Large intestine (tissue), 3 donors: ENCODE measurements at regions not wholly inside any gene's neighbourhood (a gene's known extent, or its start where the extent isn't known, plus 50 kb on each side); places are given as distances from the start of the nearest gene placed in this dataset.

ENCODE experiments used
- DNase-seq, 2 donors: peaks; one replicate each; pipeline versions ENCODE4 v3.0.0 to v3.0.0-alpha.2; 2013
- H3K27ac ChIP-seq: one replicate; pipeline ENCODE4 v1.5.1; 2013; ENCODE audit warnings: low read length
- H3K27me3 ChIP-seq: 2 replicates; pipeline ENCODE4 v1.6.1; 2013; ENCODE audit warnings: low read length; ENCODE audit not compliant: control insufficient read depth, insufficient read depth
- H3K36me3 ChIP-seq: 2 replicates; pipeline ENCODE4 v1.6.1; 2013; ENCODE audit warnings: low read length; ENCODE audit not compliant: control insufficient read depth, insufficient read depth
- H3K4me1 ChIP-seq: one replicate; pipeline ENCODE4 v1.6.1; 2013; ENCODE audit warnings: low read length; ENCODE audit not compliant: control insufficient read depth, insufficient read depth
- H3K4me3 ChIP-seq: one replicate; pipeline ENCODE4 v1.5.1; 2013; ENCODE audit warnings: low read length
- H3K9me3 ChIP-seq: one replicate; pipeline ENCODE4 v1.6.1; 2013; ENCODE audit warnings: mild to moderate bottlenecking, low read depth, low read length, moderate library complexity; ENCODE audit not compliant: control insufficient read depth
- WGBS: methylation state at CpG from one replicate; pipeline ENCODE4 v1.1.5; 2013; ENCODE audit warnings: low lambda C conversion rate; ENCODE audit not compliant: insufficient coverage; 5-methylcytosine and 5-hydroxymethylcytosine counted together

- WGBS, result 86% methylated on average over 1 of the region's 3 CpGs
- no peaks in the 10 kb centered on the region for H3K9me3 ChIP-seq
- H3K27me3 ChIP-seq, result no peaks in the 10 kb centered on the region
- no peaks in the 10 kb centered on the region for H3K4me1 ChIP-seq
- no peak overlapping the region for H3K27ac ChIP-seq
- no peak overlapping the region for H3K4me3 ChIP-seq
- no peak for DNase-seq
- no peaks in the 10 kb centered on the region for H3K36me3 ChIP-seq
Measured at GRCh38 chr7:136138991-136139390, 161.8 kb upstream of the MTPN start.

- no peaks in the 10 kb centered on the region for H3K4me1 ChIP-seq
- no peak for DNase-seq
- H3K27ac ChIP-seq, result no peak overlapping the region
- H3K4me3 ChIP-seq, result no peak overlapping the region
- no peaks in the 10 kb centered on the region for H3K27me3 ChIP-seq
- 86% methylated on average over 1 of the region's 6 CpGs for WGBS
- no peaks in the 10 kb centered on the region for H3K9me3 ChIP-seq
- no peaks in the 10 kb centered on the region for H3K36me3 ChIP-seq
Measured at GRCh38 chr7:136136906-136137454, 159.8 kb upstream of the MTPN start.

- Histone ChIP-seq H3K36me3 (no peaks in the 10 kb centered on the region), H3K27ac (no peak overlapping the region), H3K9me3 (no peaks in the 10 kb centered on the region), H3K4me1 (no peaks in the 10 kb centered on the region), H3K4me3 (no peak overlapping the region), H3K27me3 (no peaks in the 10 kb centered on the region)
- DNase-seq, result no peak
- WGBS, result no CpG with 5 or more reads among the region's 3 CpGs
Measured at GRCh38 chr7:136134503-136134902, 157.3 kb upstream of the MTPN start.

- Histone ChIP-seq H3K27me3 (no peaks in the 10 kb centered on the region), H3K36me3 (no peaks in the 10 kb centered on the region), H3K4me1 (no peaks in the 10 kb centered on the region), H3K4me3 (no peak overlapping the region), H3K9me3 (no peaks in the 10 kb centered on the region), H3K27ac (no peak overlapping the region)
- no CpG with 5 or more reads among the region's 3 CpGs for WGBS
- DNase-seq, result no peak
Measured at GRCh38 chr7:136133551-136133950, 156.4 kb upstream of the MTPN start.

GRCh38 chr7:136131304-136131630 is 154.1 kb upstream of the MTPN start:
- Histone ChIP-seq H3K4me3 (no peak overlapping the region), H3K36me3 (no peaks in the 10 kb centered on the region), H3K27me3 (no peaks in the 10 kb centered on the region), H3K27ac (no peak overlapping the region), H3K9me3 (no peaks in the 10 kb centered on the region), H3K4me1 (no peaks in the 10 kb centered on the region)
- DNase-seq, result no peak
- WGBS, result no CpG with 5 or more reads among the region's 3 CpGs

- H3K4me3 ChIP-seq, result no peak overlapping the region
- no peaks in the 10 kb centered on the region for H3K4me1 ChIP-seq
- H3K9me3 ChIP-seq, result no peaks in the 10 kb centered on the region
- no peaks in the 10 kb centered on the region for H3K27me3 ChIP-seq
- no peaks in the 10 kb centered on the region for H3K36me3 ChIP-seq
- WGBS, result 57% methylated on average over 4 of the region's 6 CpGs
- H3K27ac ChIP-seq, result no peak overlapping the region
- DNase-seq, result no peak
Measured at GRCh38 chr7:136130511-136131303, 153.5 kb upstream of the MTPN start.

GRCh38 chr7:136128050-136128449 is 150.9 kb upstream of the MTPN start:
- H3K27ac ChIP-seq, result no peak overlapping the region
- no peak overlapping the region for H3K4me3 ChIP-seq
- H3K27me3 ChIP-seq, result no peaks in the 10 kb centered on the region
- no peaks in the 10 kb centered on the region for H3K36me3 ChIP-seq
- DNase-seq, result no peak
- no peaks in the 10 kb centered on the region for H3K4me1 ChIP-seq
- no peaks in the 10 kb centered on the region for H3K9me3 ChIP-seq
- WGBS, result no CpG with 5 or more reads among the region's 3 CpGs

GRCh38 chr7:136123352-136123751 is 146.2 kb upstream of the MTPN start:
- Histone ChIP-seq H3K27ac (no peak overlapping the region), H3K4me1 (no peaks in the 10 kb centered on the region), H3K36me3 (no peaks in the 10 kb centered on the region), H3K9me3 (no peaks in the 10 kb centered on the region), H3K27me3 (no peaks in the 10 kb centered on the region), H3K4me3 (no peak overlapping the region)
- WGBS, result no CpG with 5 or more reads among the region's 3 CpGs
- no peak for DNase-seq

GRCh38 chr7:136122026-136122425 is 144.9 kb upstream of the MTPN start:
- 88% methylated on average over 1 of the region's 1 CpG for WGBS

GRCh38 chr7:136117539-136117938 is 140.4 kb upstream of the MTPN start:
- H3K27me3 ChIP-seq, result no peaks in the 10 kb centered on the region
- no peak for DNase-seq
- H3K4me3 ChIP-seq, result no peak overlapping the region
- WGBS, result no CpG with 5 or more reads among the region's 7 CpGs
- H3K9me3 ChIP-seq, result no peaks in the 10 kb centered on the region
- H3K27ac ChIP-seq, result no peak overlapping the region
- H3K36me3 ChIP-seq, result no peaks in the 10 kb centered on the region
- no peaks in the 10 kb centered on the region for H3K4me1 ChIP-seq

More at GRCh38 chr7:136122026-136122425, 144.9 kb upstream of the MTPN start:
- H3K4me1 ChIP-seq, result no peaks in the 10 kb centered on the region
- no peaks in the 10 kb centered on the region for H3K27me3 ChIP-seq
- no peak for DNase-seq
- H3K9me3 ChIP-seq, result no peaks in the 10 kb centered on the region
- H3K4me3 ChIP-seq, result no peak overlapping the region
- H3K36me3 ChIP-seq, result no peaks in the 10 kb centered on the region
- H3K27ac ChIP-seq, result no peak overlapping the region

- no peaks in the 10 kb centered on the region for H3K27me3 ChIP-seq
- no peak for DNase-seq
- H3K27ac ChIP-seq, result no peak overlapping the region
- H3K36me3 ChIP-seq, result no peaks in the 10 kb centered on the region
- H3K4me1 ChIP-seq, result no peaks in the 10 kb centered on the region
- H3K9me3 ChIP-seq, result no peaks in the 10 kb centered on the region
- no CpG with 5 or more reads among the region's 11 CpGs for WGBS
- no peak overlapping the region for H3K4me3 ChIP-seq
Measured at GRCh38 chr7:136116186-136116585, 139.0 kb upstream of the MTPN start.
